DOHH2 (cell line): ENCODE measurements at regions not wholly inside any gene's neighbourhood (a gene's known extent, or its start where the extent isn't known, plus 50 kb on each side); places are given as distances from the start of the nearest gene placed in this dataset.

ENCODE experiments used
- H3F3A ChIP-seq: fragments of 200-600 bp; sonication (generic), shearing (Covaris generic); 2 replicates; pipeline ENCODE4 v1.6.0; 2016; ENCODE audit warnings: antibody characterized with exemption, mild to moderate bottlenecking; ENCODE audit not compliant: control insufficient read depth, insufficient read depth
- H3K27ac ChIP-seq: fragments of 200-600 bp; sonication (generic); 2 replicates; pipeline ENCODE4 v1.5.1; 2014; ENCODE audit warnings: low read depth, mild to moderate bottlenecking, low read length, moderate library complexity
- H3K27me3 ChIP-seq: fragments of 200-600 bp; sonication (generic); 2 replicates; pipeline ENCODE4 v1.6.1; 2014; ENCODE audit warnings: mild to moderate bottlenecking, low read length, mixed read lengths; ENCODE audit not compliant: control insufficient read depth
- H3K36me3 ChIP-seq: fragments of 200-600 bp; sonication (generic); 2 replicates; pipeline ENCODE4 v1.6.1; 2014; ENCODE audit warnings: mild to moderate bottlenecking, low read length, moderate library complexity, mixed read lengths; ENCODE audit not compliant: control insufficient read depth
- H3K4me1 ChIP-seq: fragments of 200-600 bp; sonication (generic); 2 replicates; pipeline ENCODE4 v1.6.1; 2014; ENCODE audit warnings: mild to moderate bottlenecking, low read length, mixed read lengths; ENCODE audit not compliant: control insufficient read depth
- H3K4me2 ChIP-seq: fragments of 200-600 bp; sonication (generic); 2 replicates; pipeline ENCODE4 v1.6.0; 2014; ENCODE audit warnings: mild to moderate bottlenecking, low read length, moderate library complexity
- H3K4me3 ChIP-seq: fragments of 200-600 bp; sonication (generic); 2 replicates; pipeline ENCODE4 v1.5.1; 2014; ENCODE audit warnings: mild to moderate bottlenecking, low read length, mixed read lengths
- H3K79me2 ChIP-seq: fragments of 200-600 bp; sonication (generic); 2 replicates; pipeline ENCODE4 v1.6.1; 2014; ENCODE audit warnings: mild to moderate bottlenecking, low read length, mixed read lengths; ENCODE audit not compliant: control insufficient read depth
- H3K9me2 ChIP-seq: fragments of 200-600 bp; sonication (generic); replicated peaks from 2 replicates; pipeline ENCODE4 v1.6.1; 2014; ENCODE audit warnings: mild to moderate bottlenecking, low read length, mixed read lengths; ENCODE audit not compliant: control insufficient read depth
- H3K9me3 ChIP-seq: fragments of 200-600 bp; sonication (generic); 2 replicates; pipeline ENCODE4 v1.6.1; 2014; ENCODE audit warnings: antibody characterized with exemption, low read length, mixed read lengths; ENCODE audit not compliant: control insufficient read depth, insufficient read depth
- H4K20me1 ChIP-seq: fragments of 200-600 bp; sonication (generic); 2 replicates; pipeline ENCODE4 v1.6.0; 2014; ENCODE audit warnings: low read depth, mild to moderate bottlenecking, antibody characterized with exemption, low read length, moderate library complexity; ENCODE audit not compliant: control insufficient read depth, insufficient read depth
- CTCF ChIP-seq: fragments of 200-600 bp; sonication (generic); IDR thresholded peaks from one replicate; pipeline ENCODE4 v1.5.1; 2014; ENCODE audit warnings: antibody characterized with exemption, mild to moderate bottlenecking, low read depth, low read length; ENCODE audit not compliant: poor library complexity, severe bottlenecking
- EZH2phosphoT487 ChIP-seq: fragments of 200-600 bp; sonication (generic); IDR thresholded peaks from 2 replicates; pipeline ENCODE4 v1.6.1; 2017; ENCODE audit warnings: borderline replicate concordance, mild to moderate bottlenecking, antibody characterized with exemption, low read length, moderate library complexity, mixed read lengths

DNA sequence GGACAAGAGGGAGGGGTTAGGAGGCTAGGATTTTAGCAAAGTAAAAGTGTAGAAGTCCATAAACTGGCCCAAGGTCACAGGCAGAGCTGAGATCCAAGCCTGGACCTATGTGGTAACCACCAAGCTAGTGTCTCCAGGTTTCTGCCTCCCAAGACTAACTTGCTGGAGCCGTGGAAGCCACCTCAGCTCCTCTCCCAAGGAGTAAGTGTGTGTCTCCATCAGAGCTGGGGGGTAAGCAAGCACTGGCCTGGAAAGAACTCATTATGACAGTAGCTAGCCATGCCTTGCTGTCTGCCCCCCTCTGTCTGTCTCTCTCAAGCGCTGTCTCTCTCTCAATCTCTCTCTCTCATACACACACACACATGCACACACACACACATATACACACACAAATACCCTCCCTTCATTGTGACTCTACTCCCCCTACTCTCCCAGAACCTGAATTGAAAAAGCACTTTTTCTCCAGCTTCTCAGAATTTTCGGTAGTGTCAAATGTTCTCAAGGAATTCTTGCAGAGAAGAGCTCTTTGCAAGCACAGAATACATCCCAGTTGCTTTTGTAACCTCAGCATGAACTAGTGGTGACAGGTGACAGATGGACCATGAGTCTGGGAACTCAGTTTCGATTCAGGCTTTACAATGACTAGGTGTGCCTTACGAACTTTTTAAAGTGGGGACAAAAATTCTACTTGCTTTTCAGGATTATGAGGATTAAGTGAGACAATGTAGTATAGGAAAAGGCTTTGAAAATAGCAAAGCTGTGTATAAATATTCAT is 238.0 kb upstream of the FGGY start:
- Histone ChIP-seq H3K9me2 (no peaks in the 10 kb centered on the region), H3K4me1 (no peaks in the 10 kb centered on the region), H4K20me1 (no peaks in the 10 kb centered on the region), H3K27me3 (no peaks in the 10 kb centered on the region; the same call in 1 of the 2 replicates), H3K27ac (no peak overlapping the region), H3K79me2 (no peaks in the 10 kb centered on the region), H3F3A (no peaks in the 10 kb centered on the region), H3K4me2 (no peak overlapping the region), H3K4me3 (no peak overlapping the region), H3K9me3 (no peaks in the 10 kb centered on the region), H3K36me3 (no peaks in the 10 kb centered on the region)
- TF ChIP-seq CTCF: no peak
- no peak for TF ChIP-seq EZH2phosphoT487

DNA sequence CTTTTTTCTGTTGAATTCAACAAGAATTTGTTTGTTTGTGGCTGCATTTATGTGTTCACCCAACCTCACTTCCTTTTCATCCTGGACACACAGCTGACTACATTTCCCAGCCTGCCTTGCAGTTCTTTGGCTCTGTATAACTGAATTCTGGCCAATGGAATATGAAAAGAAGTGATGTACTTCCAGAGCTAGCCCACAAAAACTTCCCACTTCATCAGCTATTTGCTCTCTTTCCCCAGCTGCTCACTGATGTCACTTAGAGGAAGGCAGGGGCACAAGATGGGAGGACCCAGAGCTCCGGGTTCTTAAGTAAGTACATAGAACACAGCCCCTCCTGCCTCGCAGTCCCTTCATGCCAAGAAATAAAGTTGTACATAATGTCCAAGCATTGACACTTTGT is 235.0 kb upstream of the FGGY start:
- Histone ChIP-seq H3K27ac (no peak overlapping the region), H3K79me2 (no peaks in the 10 kb centered on the region)

GRCh38 chr1:59062743-59063142 is 234.2 kb upstream of the FGGY start:
- H3K27me3 ChIP-seq: no peaks in the 10 kb centered on the region; the same call in 1 of the 2 replicates
- H3F3A ChIP-seq: no peaks in the 10 kb centered on the region
- no peak overlapping the region for H3K27ac ChIP-seq
- H3K4me3 ChIP-seq: no peak overlapping the region
- no peaks in the 10 kb centered on the region for H3K36me3 ChIP-seq
- no peaks in the 10 kb centered on the region for H4K20me1 ChIP-seq
- no peaks in the 10 kb centered on the region for H3K79me2 ChIP-seq
- H3K9me2 ChIP-seq: no peaks in the 10 kb centered on the region
- no peaks in the 10 kb centered on the region for H3K4me1 ChIP-seq
- no peak for TF ChIP-seq CTCF
- no peak for TF ChIP-seq EZH2phosphoT487
- no peaks in the 10 kb centered on the region for H3K9me3 ChIP-seq
- H3K4me2 ChIP-seq: no peak overlapping the region

More for the DNA sequence above, 235.0 kb upstream of the FGGY start:
- Histone ChIP-seq H3K27me3 (no peaks in the 10 kb centered on the region), H3K4me3 (no peak overlapping the region), H4K20me1 (no peaks in the 10 kb centered on the region), H3K9me2 (no peaks in the 10 kb centered on the region), H3K4me2 (no peak overlapping the region), H3K9me3 (no peaks in the 10 kb centered on the region), H3K36me3 (no peaks in the 10 kb centered on the region), H3F3A (no peaks in the 10 kb centered on the region), H3K4me1 (no peaks in the 10 kb centered on the region)
- no peak for TF ChIP-seq EZH2phosphoT487
- TF ChIP-seq CTCF: no peak
